GM19043 (cell line): ENCODE measurements at regions not wholly inside any gene's neighbourhood (a gene's known extent, or its start where the extent isn't known, plus 50 kb on each side); places are given as distances from the start of the nearest gene placed in this dataset.
"Not testable (repeated sequence)": the region's sequence is repeated elsewhere in the genome, so short reads cannot be mapped to it uniquely, and the experiment has no call there.

Source experiments
- ATAC-seq: cut with Tn5 transposase; IDR thresholded peaks from one replicate; pipeline ENCODE4 v1.9.1; 2021; ENCODE audit warnings: low read depth; ENCODE audit not compliant: unreplicated experiment

DNA sequence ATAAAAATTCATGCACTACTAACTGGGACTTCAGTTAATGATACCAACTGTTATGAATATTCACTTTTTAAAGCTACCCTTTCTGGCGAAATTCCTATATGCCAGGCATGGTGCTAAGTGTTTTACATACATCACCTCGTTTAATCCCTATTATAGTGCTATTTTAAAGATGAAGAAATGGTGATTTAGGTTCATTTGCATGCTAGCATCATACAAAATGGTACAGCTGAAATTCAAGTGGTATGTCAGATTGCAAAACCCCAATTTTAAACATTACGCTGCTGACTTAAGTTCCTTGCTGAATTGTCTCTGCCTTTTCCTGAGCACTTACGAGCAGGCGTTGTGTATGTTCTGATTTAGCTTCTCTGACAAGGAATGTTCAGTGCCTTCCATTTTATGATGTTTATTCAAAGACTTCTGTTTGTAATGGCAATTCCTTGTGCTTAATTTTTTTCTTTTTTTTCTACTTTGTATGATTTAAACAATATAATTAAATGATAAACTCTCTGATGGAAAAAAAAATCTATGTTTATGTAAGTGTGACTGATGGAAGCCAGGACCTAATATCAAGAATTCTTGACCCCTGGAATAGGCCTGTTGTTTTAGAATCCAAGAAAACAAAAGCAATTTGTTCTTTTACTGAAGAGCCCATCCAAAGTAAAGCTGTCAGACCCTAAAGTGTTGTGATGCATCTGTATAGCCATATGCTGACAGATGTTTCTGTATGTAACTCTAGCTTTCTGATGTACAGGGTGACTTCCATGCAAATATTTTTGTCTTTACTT is 148.1 kb downstream of the PCDH7 start:
- no peak for ATAC-seq

DNA sequence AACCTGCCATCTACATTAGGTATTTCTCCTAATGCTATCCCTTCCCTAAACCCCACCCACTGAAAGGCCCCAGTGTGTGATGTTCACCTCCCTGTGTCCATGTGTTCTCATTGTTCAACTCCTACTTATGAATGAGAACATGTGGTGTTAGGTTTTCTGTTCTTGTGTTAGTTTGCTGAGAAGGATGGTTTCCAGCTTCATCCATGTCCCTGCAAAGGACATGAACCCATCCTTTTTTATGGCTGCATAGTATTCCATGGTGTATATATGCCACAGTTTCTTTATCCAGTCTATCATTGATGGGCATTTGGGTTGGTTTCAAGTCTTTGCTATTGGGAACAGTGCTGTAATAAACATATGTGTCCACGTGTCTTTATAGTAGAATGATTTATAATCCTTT is 149.2 kb downstream of the PCDH7 start:
- ATAC-seq, result not testable (repeated sequence)

DNA sequence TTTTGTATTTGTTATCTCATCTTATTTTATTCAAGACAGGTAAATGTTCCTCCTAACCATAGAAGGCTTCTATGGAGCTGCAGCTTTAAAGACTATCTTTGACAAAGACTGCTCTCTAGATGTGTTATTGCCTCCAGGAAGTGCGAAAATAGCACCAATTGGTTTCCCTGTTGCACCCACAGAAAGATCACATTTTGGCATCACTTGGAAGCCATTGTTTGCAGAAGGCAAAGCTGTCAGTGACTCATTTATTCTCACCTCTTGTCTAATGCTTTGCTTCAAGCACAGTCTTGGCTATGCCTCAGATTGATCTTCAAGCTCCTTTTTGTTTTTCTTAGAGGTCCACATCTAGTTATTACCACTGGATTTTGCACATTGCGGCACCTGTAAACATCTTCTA is 150.3 kb downstream of the PCDH7 start:
- no peak for ATAC-seq

DNA sequence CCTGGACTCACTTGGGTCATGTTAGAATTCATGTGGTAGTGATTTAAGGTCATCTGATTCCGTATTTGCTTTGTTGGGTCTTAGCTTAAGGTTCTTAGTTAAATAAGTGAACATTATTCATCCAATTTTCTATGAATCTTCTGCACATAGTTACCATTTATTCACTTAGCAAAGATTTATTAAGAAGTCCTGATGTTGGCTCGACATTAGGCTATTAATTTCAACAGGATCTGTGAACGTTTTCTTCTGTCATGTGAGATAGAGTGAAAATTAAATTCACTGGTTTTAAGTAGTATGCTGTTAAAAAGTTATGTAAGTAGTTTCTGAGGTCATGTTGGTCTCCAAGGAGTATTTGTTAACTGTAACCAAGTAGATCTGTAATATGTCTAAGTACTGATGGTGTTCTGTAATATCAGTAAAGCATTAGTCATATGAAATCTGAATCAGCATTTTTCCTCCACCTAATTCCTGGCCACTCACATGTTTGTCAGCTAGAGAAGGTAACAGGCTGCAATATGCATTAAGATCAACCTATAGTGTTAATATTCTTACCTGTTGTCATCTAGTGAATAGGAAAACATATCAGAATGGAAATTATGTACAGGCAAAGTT is 155.6 kb downstream of the PCDH7 start:
- ATAC-seq, result no peak

DNA sequence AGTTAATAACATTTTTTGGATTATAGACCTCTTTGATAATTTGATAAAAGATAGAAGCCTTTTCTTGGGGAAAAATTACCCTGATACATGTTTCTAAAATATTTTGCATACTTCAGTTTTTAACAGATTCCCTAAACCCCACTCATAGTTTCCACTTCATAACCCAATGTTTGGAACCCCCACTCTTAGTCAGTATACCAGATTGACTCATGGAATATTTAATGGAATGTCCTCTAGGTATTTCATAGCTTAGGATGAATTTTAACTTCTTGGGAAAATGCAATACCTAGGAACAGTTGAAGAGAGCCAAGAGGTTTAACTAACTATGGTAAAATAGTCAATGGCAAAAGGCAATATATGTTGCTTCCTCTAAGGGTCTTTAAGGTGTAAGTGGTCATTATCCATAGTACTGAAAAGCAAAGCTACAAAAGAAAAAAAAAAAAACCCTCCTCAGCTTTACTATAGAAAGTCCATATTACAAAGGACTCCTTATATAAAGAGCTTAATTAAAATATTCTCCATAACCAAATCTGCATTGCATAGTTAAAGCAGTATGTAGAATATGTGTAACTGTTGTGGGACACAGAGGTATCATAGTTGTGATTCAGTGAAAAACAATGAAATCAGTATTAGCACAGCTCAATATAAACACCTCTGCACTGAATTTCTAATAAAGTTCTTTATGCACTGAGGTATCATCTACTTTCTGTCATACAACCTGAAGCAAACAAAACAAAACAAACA is 159.9 kb downstream of the PCDH7 start:
- no peak for ATAC-seq

DNA sequence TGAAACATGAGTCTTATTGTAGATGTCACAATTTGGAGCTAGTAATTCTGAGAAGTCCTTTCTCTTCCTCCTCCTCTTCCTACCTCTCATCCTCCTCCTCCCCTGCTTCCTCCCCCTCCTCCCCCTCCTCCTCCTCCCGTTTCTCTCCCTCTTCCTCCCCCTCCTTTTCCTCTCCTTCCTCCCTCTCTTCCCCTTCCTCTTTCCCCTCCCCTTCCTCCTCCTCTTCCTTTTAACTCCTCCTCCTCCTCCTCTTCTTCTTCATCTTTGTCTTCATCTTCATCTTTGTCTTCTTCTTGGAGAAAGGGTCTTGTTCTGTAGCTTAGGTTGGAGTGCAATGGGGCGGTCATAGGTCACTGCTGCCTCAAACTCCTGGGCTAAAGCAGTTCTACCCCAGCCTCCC is 161.8 kb downstream of the PCDH7 start:
- ATAC-seq, result no peak

DNA sequence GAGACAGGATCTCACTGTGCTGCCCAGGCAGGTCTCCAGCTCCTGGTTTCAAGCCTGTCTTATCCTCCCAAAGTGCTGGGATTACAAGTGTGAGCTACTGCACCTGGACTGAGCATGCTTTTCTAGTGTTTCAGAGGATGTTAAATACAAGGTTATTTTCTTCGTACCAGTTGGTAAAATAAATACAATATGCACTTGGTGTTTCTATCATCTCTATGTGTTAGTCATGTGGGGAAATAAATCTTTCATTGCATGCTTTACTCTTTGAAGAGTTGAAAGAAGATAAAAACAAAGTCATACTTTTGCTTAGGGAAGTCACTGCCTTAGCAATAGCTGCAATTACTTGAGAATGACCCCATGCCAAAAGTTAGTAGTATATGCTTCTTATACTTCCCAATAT is 162.3 kb downstream of the PCDH7 start:
- no peak for ATAC-seq

DNA sequence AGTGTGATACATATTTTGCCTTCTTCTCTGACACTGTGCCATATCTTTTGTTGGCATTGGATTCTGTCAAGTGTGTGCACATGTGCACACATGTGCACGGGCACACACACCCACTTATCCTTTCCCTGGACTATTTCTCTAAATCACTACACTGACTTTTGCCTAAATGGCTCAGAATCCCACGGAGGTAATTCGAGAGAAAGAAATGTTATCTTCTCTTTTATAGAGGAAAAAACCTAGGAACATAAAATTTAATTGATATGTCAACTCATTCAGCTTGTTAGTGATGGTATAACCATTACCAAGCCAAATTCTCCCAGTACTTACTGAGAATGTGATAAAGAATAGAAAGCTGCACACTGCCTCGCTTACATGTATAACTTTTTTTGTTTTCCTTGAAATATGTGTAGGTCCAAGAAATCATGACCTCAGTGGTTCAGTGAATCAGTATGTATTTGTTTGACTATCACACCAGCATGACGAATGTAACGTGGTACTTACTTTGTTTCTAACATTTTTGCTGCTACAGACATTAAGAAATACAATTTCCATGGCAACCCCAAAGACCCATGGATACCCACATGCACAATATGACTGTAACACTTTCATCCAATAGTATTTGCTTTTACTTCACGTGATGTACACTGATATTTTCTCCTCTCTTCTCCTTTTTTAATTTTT is 163.0 kb downstream of the PCDH7 start:
- no peak for ATAC-seq

DNA sequence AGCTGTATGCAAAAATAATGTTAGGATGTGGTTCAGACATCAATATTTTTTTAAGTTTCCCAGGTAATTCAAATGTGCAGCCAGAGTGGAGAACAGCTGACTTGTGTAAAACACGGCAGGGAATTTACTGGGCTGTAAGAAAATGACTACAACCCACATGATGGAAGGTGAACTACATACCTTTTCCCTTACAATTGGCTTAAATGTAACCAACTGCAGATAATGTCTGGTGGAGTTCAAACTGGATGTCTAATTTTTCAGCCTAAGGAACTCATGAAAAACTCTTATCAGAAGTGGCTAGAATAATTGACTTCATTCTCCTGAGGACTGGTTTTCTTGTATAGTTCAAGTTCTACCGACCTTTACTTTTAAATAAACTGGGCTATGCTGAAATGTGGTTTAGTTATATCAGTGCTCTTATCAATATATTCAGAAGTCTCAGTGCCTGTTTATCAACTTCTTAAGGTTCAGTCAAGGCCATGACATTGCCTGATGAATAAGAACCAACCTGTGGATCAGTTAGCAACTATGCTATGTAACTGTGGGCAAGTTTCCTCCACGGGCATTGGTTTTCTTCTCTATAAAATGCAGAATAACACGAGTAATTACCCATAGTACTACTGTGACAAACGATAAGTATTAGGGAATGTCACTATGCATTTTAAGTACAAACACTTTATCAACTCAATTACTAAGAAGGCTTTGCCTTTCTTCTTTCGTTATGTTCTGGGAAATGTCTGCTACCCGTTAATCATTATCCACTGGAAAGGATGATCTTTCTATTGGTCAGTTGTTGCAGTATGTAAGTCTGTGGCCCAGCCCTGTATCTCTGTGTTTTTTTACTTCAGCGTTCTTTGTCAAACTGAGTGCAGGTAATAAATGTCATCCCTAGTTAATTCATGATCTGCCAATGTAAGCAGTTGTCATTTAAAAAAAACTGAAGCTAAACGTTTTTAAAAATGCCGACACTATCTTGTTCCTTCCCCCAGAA is 181.6 kb downstream of the PCDH7 start:
- ATAC-seq, result no peak

DNA sequence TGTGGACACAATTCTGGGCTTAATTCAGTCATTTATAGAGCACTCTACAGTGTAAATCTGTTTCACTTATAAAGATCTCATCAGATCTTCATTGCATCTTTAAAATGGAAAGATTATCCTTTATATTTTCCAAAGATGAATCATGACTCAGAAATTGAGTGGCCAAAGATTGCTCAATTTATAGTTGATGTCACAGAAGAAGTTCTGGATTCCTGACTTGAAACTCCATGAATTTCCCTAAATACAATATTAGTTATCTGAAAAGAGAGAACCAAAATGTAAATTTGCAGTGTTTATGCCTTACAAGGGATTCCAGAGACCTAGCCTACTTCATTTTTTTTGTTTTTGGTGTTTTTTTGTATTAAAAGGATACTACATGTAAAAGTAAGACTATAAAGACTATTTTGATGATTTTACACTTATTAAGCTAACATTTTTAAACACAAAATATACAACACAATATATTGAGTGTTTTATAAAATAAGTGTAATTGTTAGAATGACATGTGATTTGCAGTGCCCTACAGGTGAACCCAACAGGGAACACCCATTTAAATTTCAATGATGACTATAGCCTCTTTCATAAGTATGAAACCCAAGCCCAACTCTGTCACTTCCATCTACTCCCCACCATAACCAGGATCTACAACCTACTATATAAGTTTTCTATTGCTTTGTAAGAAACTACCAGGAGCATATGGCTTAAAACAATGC is 183.5 kb downstream of the PCDH7 start:
- ATAC-seq, result no peak

DNA sequence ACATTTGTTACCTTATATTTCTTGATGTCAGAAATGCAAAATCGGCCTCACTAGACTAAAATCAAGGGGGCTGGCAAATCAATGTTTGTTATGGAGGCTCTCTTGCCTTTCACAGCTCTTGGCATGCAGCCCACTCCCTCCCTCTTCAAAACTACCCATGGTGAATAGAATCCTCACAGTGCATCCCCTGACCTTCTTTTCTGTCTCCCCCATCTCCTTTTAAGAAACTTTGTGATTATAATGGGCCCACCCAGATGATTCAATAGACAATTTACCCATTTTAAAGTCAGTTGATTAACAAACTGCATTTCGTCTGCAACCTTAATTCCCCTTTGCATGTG is 184.0 kb downstream of the PCDH7 start:
- no peak for ATAC-seq

DNA sequence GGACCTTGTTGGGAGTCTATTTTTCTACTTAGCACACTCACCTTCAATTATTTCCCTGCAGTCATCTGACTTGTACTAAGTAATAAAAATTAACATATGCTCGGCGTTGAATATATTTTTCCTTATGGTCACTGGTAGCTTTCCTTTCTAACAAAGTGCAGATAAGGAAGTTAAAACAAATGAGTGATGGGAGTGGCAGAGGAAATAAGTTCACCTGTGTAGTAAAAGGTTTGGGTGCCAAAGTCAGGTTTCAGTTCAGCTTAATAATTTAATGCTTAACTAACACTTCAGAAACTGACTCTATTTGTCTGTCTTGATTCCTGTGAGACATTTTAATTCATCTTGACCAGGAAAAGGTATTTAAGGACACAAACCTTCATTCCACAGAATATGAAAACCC is 184.4 kb downstream of the PCDH7 start:
- ATAC-seq, result no peak

DNA sequence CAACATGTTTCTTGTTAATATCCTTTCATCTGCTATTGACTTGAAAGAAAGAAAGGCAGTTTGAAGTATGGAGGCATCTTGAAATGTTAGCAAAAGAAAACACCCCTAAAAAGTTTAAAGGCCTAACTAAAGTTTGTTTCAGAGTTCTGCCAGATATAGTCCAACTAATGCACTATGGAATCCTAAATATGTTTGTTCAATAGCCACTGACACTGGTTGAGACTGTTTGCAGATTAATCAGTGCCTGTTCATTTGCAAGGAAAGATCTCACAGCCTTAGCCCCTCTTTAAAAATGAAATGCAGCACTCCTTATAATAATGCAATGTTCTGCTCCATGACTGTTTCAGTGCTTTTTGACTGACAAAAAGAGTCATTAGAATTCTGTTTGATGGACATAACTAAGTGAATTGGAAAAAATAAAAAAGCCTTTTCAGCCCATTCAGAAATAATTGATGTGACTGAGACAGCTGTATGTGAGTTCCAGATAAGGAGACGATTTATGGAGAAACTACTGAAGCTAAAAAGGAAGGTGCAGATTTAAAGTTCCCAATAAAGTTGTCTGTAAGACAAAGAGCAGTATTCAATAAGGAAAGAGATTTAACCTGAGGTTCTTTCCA is 192.0 kb downstream of the PCDH7 start:
- ATAC-seq, result no peak

DNA sequence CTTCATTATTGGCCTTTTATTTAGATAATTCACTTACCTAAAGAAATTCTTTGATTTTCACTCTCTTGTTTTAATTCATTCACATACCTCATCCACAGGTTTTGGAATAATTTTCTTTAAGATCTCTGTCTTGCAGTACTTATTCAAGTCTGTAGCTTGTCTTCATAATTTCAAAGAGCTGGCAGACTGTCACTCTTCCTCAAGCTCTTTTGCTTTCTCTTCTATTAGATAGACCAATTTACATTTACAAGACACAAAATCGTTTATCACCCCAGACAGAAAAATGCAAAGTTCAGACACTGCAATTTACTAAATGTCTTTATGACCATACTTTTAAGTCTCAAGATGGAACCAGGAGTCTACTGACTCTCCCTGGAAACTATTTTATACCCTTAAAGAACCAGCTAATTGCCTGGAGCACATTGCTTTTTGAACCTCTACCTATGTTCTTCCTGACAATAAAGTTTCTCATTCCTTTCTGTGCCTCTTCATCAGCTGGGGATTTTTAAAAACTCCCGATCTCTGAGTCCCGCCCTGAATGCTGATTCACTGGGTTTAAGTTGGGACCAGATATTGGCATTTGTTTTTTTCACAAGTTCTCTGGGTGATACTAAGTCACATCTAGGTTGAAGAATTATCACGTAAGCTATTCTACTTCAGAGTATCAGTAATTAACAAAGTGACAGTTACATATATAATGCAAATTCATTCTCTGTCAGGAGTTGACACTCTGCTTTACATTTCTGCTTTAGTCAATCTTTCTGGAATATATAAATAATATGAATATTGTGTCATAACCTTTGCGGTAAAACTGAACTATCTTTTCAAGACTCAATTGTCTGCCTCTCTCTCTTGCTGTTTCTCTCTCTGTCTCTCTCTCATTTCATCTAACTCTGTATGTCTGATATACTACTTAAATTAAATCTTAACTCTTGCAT is 196.4 kb downstream of the PCDH7 start:
- no peak for ATAC-seq

DNA sequence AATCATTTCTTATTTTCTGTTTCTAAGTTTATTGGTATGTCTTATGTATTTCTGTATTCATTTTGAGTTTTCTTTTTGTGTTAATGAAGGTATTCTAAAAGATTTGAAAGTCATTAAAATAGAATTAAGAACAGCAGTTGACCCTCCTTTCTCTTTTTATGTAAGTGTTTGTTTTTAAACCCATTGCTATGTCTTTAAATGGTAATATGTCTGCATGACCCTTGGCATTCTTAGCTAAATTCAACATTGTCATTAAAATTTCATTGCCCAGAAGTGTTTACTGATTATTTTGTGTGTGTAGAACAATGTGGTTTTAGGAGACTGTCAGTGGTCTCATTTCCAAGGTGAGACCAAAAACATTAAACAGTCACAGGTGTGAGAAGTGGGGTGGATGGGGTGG is 197.8 kb downstream of the PCDH7 start:
- no peak for ATAC-seq

DNA sequence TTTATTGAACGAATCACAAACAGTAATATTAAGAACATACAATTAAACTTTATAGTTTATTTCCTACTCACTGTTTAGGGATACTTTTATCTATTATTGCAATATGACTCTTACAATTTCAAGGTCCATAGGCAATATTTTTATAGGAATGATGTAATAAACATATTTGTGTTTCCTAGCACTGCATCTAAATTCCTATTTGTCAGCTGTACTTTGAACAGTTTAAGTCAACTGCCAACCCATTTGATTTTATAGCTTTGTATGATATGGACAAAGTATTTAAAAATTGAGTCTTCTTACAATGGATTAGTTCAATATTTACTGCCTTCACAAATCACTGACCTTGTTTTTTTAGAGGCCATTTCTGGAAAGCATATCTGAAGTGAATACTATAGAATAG is 199.3 kb downstream of the PCDH7 start:
- no peak for ATAC-seq

DNA sequence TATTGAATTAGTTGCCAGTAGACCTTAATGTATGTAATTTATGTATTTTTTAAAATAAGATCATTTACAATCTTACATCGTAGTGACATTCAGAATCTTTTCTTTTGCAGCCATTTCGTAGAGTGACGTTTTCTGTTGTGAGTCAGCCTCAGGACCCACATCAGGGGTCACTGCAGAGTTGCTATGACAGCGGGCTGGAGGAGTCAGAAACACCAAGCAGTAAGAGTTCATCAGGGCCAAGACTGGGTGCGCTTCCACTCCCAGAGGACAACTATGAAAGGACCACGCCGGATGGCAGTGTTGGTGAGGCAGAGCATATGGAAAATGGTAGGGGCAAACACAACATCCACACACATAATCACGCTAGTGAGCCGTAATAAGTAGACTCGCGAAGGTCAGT is 199.9 kb downstream of the PCDH7 start:
- ATAC-seq, result no peak

DNA sequence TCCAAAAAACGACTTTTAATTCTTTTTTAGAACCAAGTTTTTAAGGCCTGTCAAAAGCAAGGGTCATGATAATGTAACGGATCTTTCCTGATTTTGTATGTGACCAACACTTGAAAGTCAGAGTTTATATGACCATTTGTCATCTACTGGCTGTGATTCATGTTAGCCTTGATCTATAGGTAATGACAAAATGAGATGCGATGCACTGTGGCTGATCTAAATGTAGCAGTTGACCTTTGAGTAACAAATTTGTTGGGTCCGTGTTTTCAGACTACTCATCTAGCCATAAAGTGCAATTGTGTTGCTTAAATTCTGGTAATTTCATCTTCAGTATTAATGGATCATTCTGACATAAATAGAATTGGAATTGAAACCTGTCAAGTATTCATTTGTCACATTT is 202.5 kb downstream of the PCDH7 start:
- ATAC-seq, result no peak
